Activated CD4-positive, alpha-beta T cell treated with anti-CD3 and anti-CD28 coated beads, Interleukin-2, amount 50 U/mL, for 48 hours (primary cell): ENCODE measurements at regions not wholly inside any gene's neighbourhood (a gene's known extent, or its start where the extent isn't known, plus 50 kb on each side); places are given as distances from the start of the nearest gene placed in this dataset.
"Not testable (repeated sequence)": the region's sequence is repeated elsewhere in the genome, so short reads cannot be mapped to it uniquely, and the experiment has no call there.

Source experiments
- DNase-seq, 2 experiments: peaks; one replicate each; pipeline ENCODE4 v3.0.0-alpha.2; 2020

- no peak for DNase-seq
Observed at GRCh38 chr14:106393742-106394141, 867.4 kb downstream of the TMEM121 start.

- peak in 1 of 2 experiments; percentile 24 for DNase-seq
Observed at GRCh38 chr14:106395456-106396050, 869.2 kb downstream of the TMEM121 start.

DNA sequence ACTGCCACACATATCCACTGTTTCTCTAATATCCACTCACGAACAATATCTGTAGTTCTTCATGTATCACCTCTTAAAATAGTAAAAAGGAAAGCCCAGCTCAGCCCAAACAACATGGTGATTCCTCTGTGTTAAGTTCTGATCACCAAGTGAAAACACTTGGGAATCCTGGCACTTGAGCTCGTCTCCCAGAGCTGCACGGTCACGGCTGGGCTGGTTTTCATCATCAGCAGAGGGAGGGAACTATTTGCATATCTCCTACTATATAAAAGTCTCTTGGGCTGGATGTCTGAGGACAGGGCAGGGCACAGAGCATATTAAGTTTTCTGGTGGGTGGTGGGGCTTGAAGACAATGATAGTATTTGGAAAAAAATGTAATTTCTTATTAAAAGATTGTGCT, 870.6 kb downstream of the TMEM121 start:
- no peak for DNase-seq

DNA sequence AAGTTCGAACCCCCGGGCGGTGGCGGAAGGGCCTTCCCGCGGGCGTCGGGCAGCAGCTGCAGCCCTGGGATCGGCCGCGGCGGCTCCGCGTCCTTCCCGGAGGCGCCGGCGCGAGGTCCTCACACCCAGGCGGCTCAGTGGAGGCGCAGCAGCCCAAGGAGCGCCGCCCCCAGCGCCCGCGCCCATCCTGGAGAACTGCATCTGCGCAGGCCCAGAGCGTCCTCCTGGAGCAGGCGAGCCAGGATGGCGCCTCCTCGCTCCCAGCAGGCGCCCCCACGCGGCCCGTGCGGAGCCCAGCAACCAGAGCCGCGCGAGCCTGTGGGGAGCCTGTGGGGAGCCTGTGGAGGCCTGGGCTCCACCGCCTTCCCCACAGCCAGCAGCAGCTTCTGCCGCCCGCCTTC, 872.5 kb downstream of the TMEM121 start:
- not testable (repeated sequence) for DNase-seq

DNA sequence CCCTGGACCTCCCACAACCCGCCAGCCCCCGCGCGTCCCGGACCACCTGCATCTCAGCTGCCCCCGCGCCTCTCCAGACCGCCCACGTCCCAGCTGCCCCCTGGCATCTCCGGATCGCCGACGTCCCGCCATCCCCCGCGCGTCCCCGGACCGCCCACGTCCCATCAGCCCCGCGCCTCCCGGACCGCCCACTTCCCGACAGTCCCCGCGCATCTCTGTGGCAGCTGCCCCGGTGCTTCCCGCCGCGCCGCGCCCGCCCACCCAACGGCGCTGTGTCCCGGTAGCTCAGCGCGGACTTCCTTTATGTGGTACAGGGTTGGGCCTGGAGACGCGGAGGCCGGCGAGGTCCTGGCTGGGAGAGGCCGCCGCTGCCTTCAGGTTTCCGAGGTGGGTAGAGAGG, 874.9 kb downstream of the TMEM121 start:
- DNase-seq = not testable (repeated sequence)

GRCh38 chr14:106410229-106410628, 883.8 kb downstream of the TMEM121 start:
- peak; percentile 64 to 72 for DNase-seq

DNA sequence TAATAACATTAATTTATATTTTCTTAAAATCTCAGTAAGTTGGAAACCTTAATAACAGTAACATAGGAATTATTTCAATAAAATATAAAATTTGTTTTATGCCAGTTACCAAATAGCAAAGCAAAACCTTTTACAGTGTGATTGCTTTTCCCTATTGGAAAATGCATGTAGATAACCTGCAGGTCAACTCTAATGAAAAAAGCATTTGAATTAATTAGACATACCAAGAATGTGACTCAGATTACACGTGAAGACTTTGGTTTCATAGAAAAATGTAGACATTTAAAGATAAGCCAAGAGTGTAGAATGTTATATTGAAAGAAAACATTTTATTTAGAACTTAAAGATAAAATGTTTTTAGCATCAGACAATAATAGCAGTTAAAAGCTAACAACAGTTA, 888.1 kb downstream of the TMEM121 start:
- no peak for DNase-seq

- DNase-seq = peak; percentile 99
Observed at GRCh38 chr14:106417224-106418049, 891.1 kb downstream of the TMEM121 start.

GRCh38 chr14:106419376-106419965, 893.1 kb downstream of the TMEM121 start:
- no peak for DNase-seq

- not testable (repeated sequence) for DNase-seq
Observed at GRCh38 chr14:106421431-106422033, 895.1 kb downstream of the TMEM121 start.

DNA sequence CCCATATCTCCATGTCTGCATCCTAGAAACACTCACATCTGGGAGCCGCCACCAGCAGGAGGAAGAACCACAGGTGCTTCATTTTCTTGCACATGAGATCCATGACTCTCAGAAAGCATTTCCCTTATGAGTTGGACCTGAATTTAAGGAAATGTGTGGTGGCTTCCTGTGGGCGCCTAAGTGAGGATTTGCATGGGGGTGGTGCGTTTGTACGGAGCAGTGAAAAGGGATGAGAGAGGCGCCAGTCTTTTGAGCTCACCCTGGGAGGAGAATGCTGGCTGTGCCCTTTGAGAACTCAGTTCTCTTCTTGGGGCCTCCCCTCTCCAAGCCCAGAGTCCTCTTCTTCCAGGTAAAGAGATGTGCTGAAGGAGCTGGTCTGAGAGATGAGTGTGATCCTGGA, 895.7 kb downstream of the TMEM121 start:
- no peak for DNase-seq

GRCh38 chr14:106425150-106425549, 898.8 kb downstream of the TMEM121 start:
- not testable (repeated sequence) for DNase-seq

- DNase-seq = peak; percentile 78 to 83
Observed at GRCh38 chr14:106436310-106436905, 910.0 kb downstream of the TMEM121 start.

- peak; percentile 49 to 50 for DNase-seq
Observed at GRCh38 chr14:106442857-106443256, 916.5 kb downstream of the TMEM121 start.

DNA sequence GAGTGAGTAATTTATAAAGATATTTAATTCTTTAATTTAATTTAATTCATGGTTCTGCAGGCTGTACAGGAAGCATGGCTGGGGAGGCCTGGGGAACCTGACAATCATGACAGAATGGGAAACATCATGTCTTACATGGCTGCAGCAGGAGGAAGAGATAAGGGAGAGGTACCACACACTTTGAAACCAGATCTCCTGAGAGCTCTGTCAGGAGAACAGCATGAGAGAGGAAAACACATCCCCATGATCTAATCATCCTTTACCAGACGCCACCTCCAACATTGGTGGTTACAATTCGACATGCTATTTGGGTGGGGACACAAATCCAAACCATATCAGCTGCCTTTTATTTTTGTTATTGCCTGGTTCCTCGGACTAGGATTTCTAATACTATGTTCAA, 928.6 kb downstream of the TMEM121 start:
- no peak for DNase-seq

- DNase-seq = peak; percentile 75 to 81
Observed at GRCh38 chr14:106459971-106460730, 933.8 kb downstream of the TMEM121 start.

DNA sequence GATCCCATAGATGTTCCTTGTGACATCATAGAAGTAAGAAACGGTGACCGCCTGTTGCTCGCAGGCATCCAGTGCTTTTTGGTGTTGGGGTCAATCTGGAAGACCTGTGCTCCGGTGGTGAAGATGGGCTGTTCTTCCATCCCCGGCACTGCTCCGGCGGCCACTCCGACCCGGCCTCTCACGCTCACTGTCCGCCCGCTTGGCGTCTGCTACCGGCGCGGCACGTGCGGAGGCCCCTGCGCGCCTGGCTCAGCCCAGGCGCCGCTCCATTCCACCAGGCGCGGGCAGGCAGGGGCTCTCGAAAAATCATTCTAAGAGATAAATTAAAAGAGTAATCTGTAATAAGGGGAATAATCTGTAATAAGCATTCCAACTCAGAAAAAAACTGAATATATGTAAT, 934.5 kb downstream of the TMEM121 start:
- no peak for DNase-seq

DNA sequence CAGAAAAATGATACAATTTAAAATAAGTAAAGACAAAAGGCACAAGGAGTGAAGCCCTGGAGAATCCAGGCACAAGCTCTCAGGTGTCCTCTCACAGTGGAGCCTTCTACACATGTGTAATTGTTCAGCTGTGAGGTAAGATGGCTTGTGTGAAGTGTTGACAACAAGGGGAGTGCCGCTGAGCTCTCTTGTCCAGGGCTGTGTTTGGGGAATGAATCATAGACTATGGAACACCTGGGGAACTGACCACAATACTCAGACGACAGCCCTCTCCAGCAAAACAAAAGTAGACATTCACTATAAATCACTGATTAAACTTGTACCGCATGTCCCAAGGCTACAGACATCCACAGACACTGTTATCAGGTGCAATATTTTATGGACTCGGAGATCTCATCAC, 940.1 kb downstream of the TMEM121 start:
- not testable (repeated sequence) for DNase-seq

- not testable (repeated sequence) for DNase-seq
Observed at GRCh38 chr14:106468869-106469268, 942.5 kb downstream of the TMEM121 start.

- DNase-seq = not testable (repeated sequence)
Observed at GRCh38 chr14:106470028-106470427, 943.6 kb downstream of the TMEM121 start.

GRCh38 chr14:106474261-106475028, 948.1 kb downstream of the TMEM121 start:
- not testable (repeated sequence) for DNase-seq
